ENCODE measurements at regions not wholly inside any gene's neighbourhood (a gene's known extent, or its start where the extent isn't known, plus 50 kb on each side); places are given as distances from the start of the nearest gene placed in this dataset.

- TF ChIP-seq, protein P1, sequence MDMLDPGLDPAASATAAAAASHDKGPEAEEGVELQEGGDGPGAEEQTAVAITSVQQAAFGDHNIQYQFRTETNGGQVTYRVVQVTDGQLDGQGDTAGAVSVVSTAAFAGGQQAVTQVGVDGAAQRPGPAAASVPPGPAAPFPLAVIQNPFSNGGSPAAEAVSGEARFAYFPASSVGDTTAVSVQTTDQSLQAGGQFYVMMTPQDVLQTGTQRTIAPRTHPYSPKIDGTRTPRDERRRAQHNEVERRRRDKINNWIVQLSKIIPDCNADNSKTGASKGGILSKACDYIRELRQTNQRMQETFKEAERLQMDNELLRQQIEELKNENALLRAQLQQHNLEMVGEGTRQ (IDR thresholded peaks at IDR 0.05; ENCODE audit: borderline replicate concordance, low read depth, low read length): no peak
- no peak for TF ChIP-seq NRF1 (IDR thresholded peaks at IDR 0.05; ENCODE audit: low read depth, low read length)
Measured at GRCh38 chr2:103005393-103005792, 243.6 kb downstream of the TMEM182 start (continued).

DNA sequence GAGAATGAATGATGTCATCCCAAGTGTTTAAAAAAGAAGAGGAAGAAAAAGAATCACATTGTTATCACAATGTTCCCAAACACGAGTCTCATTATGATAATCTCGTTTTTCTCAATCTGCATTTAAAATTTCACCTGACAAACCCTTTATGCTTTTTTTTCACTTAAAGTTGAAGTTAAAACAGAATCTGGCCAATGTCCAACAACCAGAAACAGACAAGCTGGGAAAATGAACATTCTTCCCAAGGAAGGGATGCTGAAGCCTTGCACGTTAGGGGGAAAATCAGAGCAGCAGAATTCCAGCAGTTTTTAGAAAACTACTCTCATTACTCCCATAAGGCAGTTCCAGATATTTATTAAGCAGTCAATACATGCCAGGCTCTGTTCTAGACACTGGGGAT is 245.3 kb downstream of the TMEM182 start:
- no peaks in the 10 kb centered on the region for H3K36me3 ChIP-seq (replicated peaks in 1 of 2; ENCODE audit: control insufficient read depth in 1 of 2, insufficient read depth in 2 of 2, low read length in 1 of 2)
- TF ChIP-seq EP300 (IDR thresholded peaks at IDR 0.05; ENCODE audit: borderline replicate concordance in 1 of 2, low read depth in 1 of 2, low read length in 1 of 2): no peak
- TF ChIP-seq, protein P2, sequence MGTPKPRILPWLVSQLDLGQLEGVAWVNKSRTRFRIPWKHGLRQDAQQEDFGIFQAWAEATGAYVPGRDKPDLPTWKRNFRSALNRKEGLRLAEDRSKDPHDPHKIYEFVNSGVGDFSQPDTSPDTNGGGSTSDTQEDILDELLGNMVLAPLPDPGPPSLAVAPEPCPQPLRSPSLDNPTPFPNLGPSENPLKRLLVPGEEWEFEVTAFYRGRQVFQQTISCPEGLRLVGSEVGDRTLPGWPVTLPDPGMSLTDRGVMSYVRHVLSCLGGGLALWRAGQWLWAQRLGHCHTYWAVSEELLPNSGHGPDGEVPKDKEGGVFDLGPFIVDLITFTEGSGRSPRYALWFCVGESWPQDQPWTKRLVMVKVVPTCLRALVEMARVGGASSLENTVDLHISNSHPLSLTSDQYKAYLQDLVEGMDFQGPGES (IDR thresholded peaks at IDR 0.05; ENCODE audit: low read depth, low read length): no peak
- TF ChIP-seq GABPA (IDR thresholded peaks at IDR 0.05; ENCODE audit: low read depth): no peak
- H3K4me2 ChIP-seq: no peak overlapping the region
- H4K20me1 ChIP-seq (ENCODE audit: insufficient read depth): no peaks in the 10 kb centered on the region
- no peak overlapping the region for H3K9ac ChIP-seq
- no peak for DNase-seq
- POLR2A ChIA-PET: no interaction called here
- peaks cover 0 to 2% of the 10 kb centered on the region in 2 experiments; a peak in 1 of 4 replicates for H3K4me1 ChIP-seq (ENCODE audit: control insufficient read depth in 1 of 2, insufficient read depth in 2 of 2, low read depth in 1 of 2, low read length in 1 of 2)
- H3K27me3 ChIP-seq (ENCODE audit: insufficient read depth): peaks cover 3% of the 10 kb centered on the region; the same call in 1 of the 2 replicates
- no peak overlapping the region for H3K4me3 ChIP-seq (ENCODE audit: low read depth in 2 of 2, low read length in 1 of 2)
- CTCF ChIA-PET: interaction anchor here (1.2 to 2.4 kb wide), 2 partner anchors 31 kb away, joined by 3 to 7 read pairs; no protein-coding TSS in a partner anchor
- H2AFZ ChIP-seq (ENCODE audit: low read depth): no peak overlapping the region
- H3K79me2 ChIP-seq (ENCODE audit: insufficient read depth): no peaks in the 10 kb centered on the region
- no peaks in the 10 kb centered on the region for H3F3A ChIP-seq (replicated peaks; ENCODE audit: insufficient read depth)
- WGBS (ENCODE audit: low lambda C conversion rate): 13% methylated on average over 3 of the region's 3 CpGs
- no peaks in the 10 kb centered on the region for H3K9me2 ChIP-seq
- H3K9me3 ChIP-seq: no peaks in the 10 kb centered on the region
- no peak overlapping the region for H3K27ac ChIP-seq (ENCODE audit: low read depth in 2 of 2, low read length in 1 of 2)

DNA sequence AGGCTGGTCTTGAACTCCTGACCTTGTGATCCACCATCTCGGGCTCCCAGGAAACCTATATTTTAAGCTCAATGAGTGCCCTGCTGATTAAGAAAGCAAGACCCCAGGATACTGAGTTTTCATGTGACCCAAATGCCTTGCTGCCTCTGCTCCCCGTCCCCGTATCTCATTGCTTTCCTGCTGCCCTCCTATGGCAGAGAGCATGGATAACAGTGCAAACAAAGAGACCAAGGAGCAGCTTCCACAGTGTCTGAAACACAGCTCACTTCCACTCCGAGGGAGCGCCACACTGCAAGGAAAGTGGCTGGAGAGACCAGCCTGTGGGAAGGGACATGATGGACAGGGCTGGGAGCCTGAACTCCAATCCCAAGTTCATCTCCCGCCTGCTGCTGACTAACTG is 246.8 kb downstream of the TMEM182 start:
- Histone ChIP-seq H3K27ac (ENCODE audit: low read depth in 2 of 2, low read length in 1 of 2) (no peak overlapping the region), H3F3A (replicated peaks; ENCODE audit: insufficient read depth) (no peaks in the 10 kb centered on the region), H3K4me1 (ENCODE audit: control insufficient read depth in 1 of 2, insufficient read depth in 2 of 2, low read depth in 1 of 2, low read length in 1 of 2) (peaks cover 0 to 2% of the 10 kb centered on the region in 2 experiments; a peak in 1 of 4 replicates), H3K79me2 (ENCODE audit: insufficient read depth) (no peaks in the 10 kb centered on the region), H3K36me3 (replicated peaks in 1 of 2; ENCODE audit: control insufficient read depth in 1 of 2, insufficient read depth in 2 of 2, low read length in 1 of 2) (no peaks in the 10 kb centered on the region), H3K27me3 (ENCODE audit: insufficient read depth) (peaks cover 3% of the 10 kb centered on the region; the same call in 1 of the 2 replicates), H3K9ac (no peak overlapping the region), H2AFZ (ENCODE audit: low read depth) (no peak overlapping the region), H3K9me3 (no peaks in the 10 kb centered on the region), H3K4me2 (no peak overlapping the region), H4K20me1 (ENCODE audit: insufficient read depth) (no peaks in the 10 kb centered on the region), H3K4me3 (ENCODE audit: low read depth in 2 of 2, low read length in 1 of 2) (no peak overlapping the region), H3K9me2 (no peaks in the 10 kb centered on the region)
- WGBS (ENCODE audit: low lambda C conversion rate): 25% methylated on average over 6 of the region's 6 CpGs
- ChIA-PET POLR2A (no interaction called here), CTCF (interaction anchor here (2.4 kb wide), 1 partner anchor 32 kb away, joined by 7 read pairs; no protein-coding TSS in a partner anchor)
- TF ChIP-seq SIN3A (IDR thresholded peaks at IDR 0.05; ENCODE audit: borderline replicate concordance, low read depth, low read length): no peak
- no peak for TF ChIP-seq ELF1 (IDR thresholded peaks at IDR 0.05)
- no peak for TF ChIP-seq TAF1 (IDR thresholded peaks at IDR 0.05; ENCODE audit: borderline replicate concordance, low read depth, low read length)
- no peak for TF ChIP-seq USF1 (IDR thresholded peaks at IDR 0.05; ENCODE audit: borderline replicate concordance, low read depth)
- TF ChIP-seq NRF1 (IDR thresholded peaks at IDR 0.05; ENCODE audit: low read depth, low read length): no peak
- no peak for TF ChIP-seq RFX5 (IDR thresholded peaks at IDR 0.05; ENCODE audit: low read length)
- TF ChIP-seq TEAD4 (IDR thresholded peaks at IDR 0.05; ENCODE audit: borderline replicate concordance, insufficient read depth): no peak
- no peak for TF ChIP-seq RXRA (IDR thresholded peaks at IDR 0.05; ENCODE audit: borderline replicate concordance, low read depth)
- TF ChIP-seq GABPA (IDR thresholded peaks at IDR 0.05; ENCODE audit: low read depth): no peak
- TF ChIP-seq, protein P3, sequence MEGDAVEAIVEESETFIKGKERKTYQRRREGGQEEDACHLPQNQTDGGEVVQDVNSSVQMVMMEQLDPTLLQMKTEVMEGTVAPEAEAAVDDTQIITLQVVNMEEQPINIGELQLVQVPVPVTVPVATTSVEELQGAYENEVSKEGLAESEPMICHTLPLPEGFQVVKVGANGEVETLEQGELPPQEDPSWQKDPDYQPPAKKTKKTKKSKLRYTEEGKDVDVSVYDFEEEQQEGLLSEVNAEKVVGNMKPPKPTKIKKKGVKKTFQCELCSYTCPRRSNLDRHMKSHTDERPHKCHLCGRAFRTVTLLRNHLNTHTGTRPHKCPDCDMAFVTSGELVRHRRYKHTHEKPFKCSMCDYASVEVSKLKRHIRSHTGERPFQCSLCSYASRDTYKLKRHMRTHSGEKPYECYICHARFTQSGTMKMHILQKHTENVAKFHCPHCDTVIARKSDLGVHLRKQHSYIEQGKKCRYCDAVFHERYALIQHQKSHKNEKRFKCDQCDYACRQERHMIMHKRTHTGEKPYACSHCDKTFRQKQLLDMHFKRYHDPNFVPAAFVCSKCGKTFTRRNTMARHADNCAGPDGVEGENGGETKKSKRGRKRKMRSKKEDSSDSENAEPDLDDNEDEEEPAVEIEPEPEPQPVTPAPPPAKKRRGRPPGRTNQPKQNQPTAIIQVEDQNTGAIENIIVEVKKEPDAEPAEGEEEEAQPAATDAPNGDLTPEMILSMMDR (IDR thresholded peaks at IDR 0.05): no peak
- no peak for TF ChIP-seq YY1 (IDR thresholded peaks at IDR 0.05; ENCODE audit: low read depth)
- no peak for TF ChIP-seq MEF2A (IDR thresholded peaks at IDR 0.05; ENCODE audit: borderline replicate concordance, low read depth)
- TF ChIP-seq RAD21 (IDR thresholded peaks at IDR 0.05; ENCODE audit: low read length): no peak
- TF ChIP-seq GATA2 (CRISPR knock-in tag; IDR thresholded peaks at IDR 0.05): no peak
- TF ChIP-seq JUND (IDR thresholded peaks at IDR 0.05): no peak
- TF ChIP-seq, protein P4, sequence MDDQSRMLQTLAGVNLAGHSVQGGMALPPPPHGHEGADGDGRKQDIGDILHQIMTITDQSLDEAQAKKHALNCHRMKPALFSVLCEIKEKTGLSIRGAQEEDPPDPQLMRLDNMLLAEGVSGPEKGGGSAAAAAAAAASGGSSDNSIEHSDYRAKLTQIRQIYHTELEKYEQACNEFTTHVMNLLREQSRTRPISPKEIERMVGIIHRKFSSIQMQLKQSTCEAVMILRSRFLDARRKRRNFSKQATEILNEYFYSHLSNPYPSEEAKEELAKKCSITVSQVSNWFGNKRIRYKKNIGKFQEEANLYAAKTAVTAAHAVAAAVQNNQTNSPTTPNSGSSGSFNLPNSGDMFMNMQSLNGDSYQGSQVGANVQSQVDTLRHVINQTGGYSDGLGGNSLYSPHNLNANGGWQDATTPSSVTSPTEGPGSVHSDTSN (IDR thresholded peaks at IDR 0.05): no peak
- TF ChIP-seq EP300 (IDR thresholded peaks at IDR 0.05; ENCODE audit: borderline replicate concordance in 1 of 2, low read depth in 1 of 2, low read length in 1 of 2): no peak
- no peak for TF ChIP-seq EZH2phosphoT487 (IDR thresholded peaks at IDR 0.05; ENCODE audit: borderline replicate concordance, low read depth)
- no peak for DNase-seq

Data from SK-N-SH (cell line).